Stimulated activated naive B cell treated with anti-CD40 and anti-IgM and Interleukin-4, amounts not matched to agents 10 μg/mL and 1 μg/mL and 100 μg/mL, for 72 hours (primary cell): ENCODE measurements at regions not wholly inside any gene's neighbourhood (a gene's known extent, or its start where the extent isn't known, plus 50 kb on each side); places are given as distances from the start of the nearest gene placed in this dataset.

ENCODE experiments used
- ATAC-seq, 2 donors: fragments of 150-1000 bp; cut with Tn5 transposase; replicated peaks; 2 replicates each; pipeline ENCODE4 v1.10.0; 2021; ENCODE audit warnings: moderate library complexity in 1 of 2
- DNase-seq: peaks from one replicate; pipeline ENCODE4 v3.0.0; 2021
- H3K27ac Mint-ChIP-seq: one replicate; pipeline ENCODE4 v1.8.0; 2022; ENCODE audit warnings: mild to moderate bottlenecking, mixed read lengths
- H3K27me3 Mint-ChIP-seq, 2 donors: one replicate each; pipeline ENCODE4 v1.8.0; 2022; ENCODE audit warnings: mixed read lengths in 2 of 2
- H3K36me3 Mint-ChIP-seq, 2 donors: one replicate each; pipeline ENCODE4 v1.8.0; 2022; ENCODE audit warnings: mixed read lengths in 2 of 2, mild to moderate bottlenecking in 1 of 2
- H3K4me1 Mint-ChIP-seq, 2 donors: one replicate each; pipeline ENCODE4 v1.8.0; 2022; ENCODE audit warnings: mixed read lengths in 2 of 2, mild to moderate bottlenecking in 1 of 2
- H3K4me3 Mint-ChIP-seq, 2 donors: one replicate each; pipeline ENCODE4 v1.8.0; 2022; ENCODE audit warnings: mild to moderate bottlenecking in 2 of 2, mixed read lengths in 2 of 2, moderate library complexity in 1 of 2
- H3K9me3 Mint-ChIP-seq, 2 donors: one replicate each; pipeline ENCODE4 v1.8.0; 2022; ENCODE audit warnings: mixed read lengths in 2 of 2, mild to moderate bottlenecking in 1 of 2

GRCh38 chr1:195769461-195769860, 838.8 kb downstream of the KCNT2 start:
- no peaks in the 10 kb centered on the region for H3K9me3 Mint-ChIP-seq

GRCh38 chr1:195768936-195769335, 839.3 kb downstream of the KCNT2 start:
- Mint-ChIP-seq H3K27me3 (no peaks in the 10 kb centered on the region), H3K36me3 (no peaks in the 10 kb centered on the region), H3K9me3 (no peaks in the 10 kb centered on the region), H3K4me1 (no peaks in the 10 kb centered on the region), H3K4me3 (no peak overlapping the region), H3K27ac (no peak overlapping the region)
- ATAC-seq (no peak), DNase-seq (no peak)

More at GRCh38 chr1:195769461-195769860, 838.8 kb downstream of the KCNT2 start:
- Mint-ChIP-seq H3K27ac (no peak overlapping the region), H3K4me3 (no peak overlapping the region), H3K36me3 (no peaks in the 10 kb centered on the region), H3K4me1 (no peaks in the 10 kb centered on the region), H3K27me3 (no peaks in the 10 kb centered on the region)
- no peak for ATAC-seq
- no peak for DNase-seq

GRCh38 chr1:195768377-195768776, 839.9 kb downstream of the KCNT2 start:
- ATAC-seq: no peak
- Mint-ChIP-seq H3K9me3 (no peaks in the 10 kb centered on the region), H3K36me3 (no peaks in the 10 kb centered on the region), H3K27ac (no peak overlapping the region), H3K4me1 (no peaks in the 10 kb centered on the region), H3K4me3 (no peak overlapping the region), H3K27me3 (no peaks in the 10 kb centered on the region)
- no peak for DNase-seq

- DNase-seq (no peak), ATAC-seq (no peak)
- no peaks in the 10 kb centered on the region for H3K4me1 Mint-ChIP-seq
- no peaks in the 10 kb centered on the region for H3K9me3 Mint-ChIP-seq
- no peak overlapping the region for H3K4me3 Mint-ChIP-seq
- no peak overlapping the region for H3K27ac Mint-ChIP-seq
- H3K27me3 Mint-ChIP-seq: no peaks in the 10 kb centered on the region
- no peaks in the 10 kb centered on the region for H3K36me3 Mint-ChIP-seq
Observed at GRCh38 chr1:195766709-195767108, 841.5 kb downstream of the KCNT2 start.

GRCh38 chr1:195765099-195765498, 843.1 kb downstream of the KCNT2 start:
- ATAC-seq: no peak
- Mint-ChIP-seq H3K4me1 (no peaks in the 10 kb centered on the region), H3K36me3 (no peaks in the 10 kb centered on the region)

GRCh38 chr1:195763907-195764374, 844.3 kb downstream of the KCNT2 start:
- no peaks in the 10 kb centered on the region for H3K4me1 Mint-ChIP-seq
- H3K27ac Mint-ChIP-seq: no peak overlapping the region
- no peaks in the 10 kb centered on the region for H3K36me3 Mint-ChIP-seq
- no peak for DNase-seq
- ATAC-seq: no peak
- H3K27me3 Mint-ChIP-seq: no peaks in the 10 kb centered on the region
- no peaks in the 10 kb centered on the region for H3K9me3 Mint-ChIP-seq
- H3K4me3 Mint-ChIP-seq: no peak overlapping the region

More at GRCh38 chr1:195765099-195765498, 843.1 kb downstream of the KCNT2 start:
- Mint-ChIP-seq H3K9me3 (no peaks in the 10 kb centered on the region), H3K27ac (no peak overlapping the region), H3K27me3 (no peaks in the 10 kb centered on the region), H3K4me3 (no peak overlapping the region)
- no peak for DNase-seq

GRCh38 chr1:195763146-195763906, 844.9 kb downstream of the KCNT2 start:
- H3K4me1 Mint-ChIP-seq: no peaks in the 10 kb centered on the region

GRCh38 chr1:195761104-195761503, 847.1 kb downstream of the KCNT2 start:
- Mint-ChIP-seq H3K27ac (no peak overlapping the region), H3K4me3 (no peak overlapping the region), H3K27me3 (no peaks in the 10 kb centered on the region), H3K9me3 (no peaks in the 10 kb centered on the region), H3K4me1 (no peaks in the 10 kb centered on the region), H3K36me3 (no peaks in the 10 kb centered on the region)
- DNase-seq (no peak), ATAC-seq (no peak)

More at GRCh38 chr1:195763146-195763906, 844.9 kb downstream of the KCNT2 start:
- no peak for DNase-seq
- H3K27ac Mint-ChIP-seq: no peak overlapping the region
- H3K36me3 Mint-ChIP-seq: no peaks in the 10 kb centered on the region
- no peaks in the 10 kb centered on the region for H3K27me3 Mint-ChIP-seq
- H3K4me3 Mint-ChIP-seq: no peak overlapping the region
- no peaks in the 10 kb centered on the region for H3K9me3 Mint-ChIP-seq
- no peak for ATAC-seq

GRCh38 chr1:195756109-195756508, 852.1 kb downstream of the KCNT2 start:
- Mint-ChIP-seq H3K4me1 (no peaks in the 10 kb centered on the region), H3K36me3 (no peaks in the 10 kb centered on the region), H3K27me3 (no peaks in the 10 kb centered on the region), H3K4me3 (no peak overlapping the region), H3K27ac (no peak overlapping the region), H3K9me3 (no peaks in the 10 kb centered on the region)
- no peak for DNase-seq
- ATAC-seq: no peak

GRCh38 chr1:195754874-195755273, 853.4 kb downstream of the KCNT2 start:
- no peak overlapping the region for H3K4me3 Mint-ChIP-seq
- no peaks in the 10 kb centered on the region for H3K4me1 Mint-ChIP-seq
- ATAC-seq: no peak
- H3K9me3 Mint-ChIP-seq: no peaks in the 10 kb centered on the region
- H3K27ac Mint-ChIP-seq: no peak overlapping the region
- no peak for DNase-seq
- H3K27me3 Mint-ChIP-seq: no peaks in the 10 kb centered on the region
- H3K36me3 Mint-ChIP-seq: no peaks in the 10 kb centered on the region

GRCh38 chr1:195754303-195754702, 853.9 kb downstream of the KCNT2 start:
- Mint-ChIP-seq H3K9me3 (no peaks in the 10 kb centered on the region), H3K27me3 (no peaks in the 10 kb centered on the region), H3K4me3 (no peak overlapping the region), H3K27ac (no peak overlapping the region), H3K4me1 (no peaks in the 10 kb centered on the region), H3K36me3 (no peaks in the 10 kb centered on the region)
- no peak for ATAC-seq
- DNase-seq: no peak

- no peak overlapping the region for H3K27ac Mint-ChIP-seq
- no peak overlapping the region for H3K4me3 Mint-ChIP-seq
- DNase-seq (no peak), ATAC-seq (no peak)
- no peaks in the 10 kb centered on the region for H3K4me1 Mint-ChIP-seq
- no peaks in the 10 kb centered on the region for H3K36me3 Mint-ChIP-seq
- no peaks in the 10 kb centered on the region for H3K27me3 Mint-ChIP-seq
- H3K9me3 Mint-ChIP-seq: peaks cover under 1% of the 10 kb centered on the region in 2 donors
Observed at GRCh38 chr1:195748969-195749368, 859.3 kb downstream of the KCNT2 start.

- H3K9me3 Mint-ChIP-seq: peaks cover 6 to 15% of the 10 kb centered on the region in 2 donors
- H3K4me1 Mint-ChIP-seq: peaks cover 0 to 2% of the 10 kb centered on the region in 2 donors
- no peak overlapping the region for H3K4me3 Mint-ChIP-seq
- H3K27ac Mint-ChIP-seq: no peak overlapping the region
- H3K36me3 Mint-ChIP-seq: no peaks in the 10 kb centered on the region
- no peak for DNase-seq
- H3K27me3 Mint-ChIP-seq: no peaks in the 10 kb centered on the region
- ATAC-seq: no peak
Observed at GRCh38 chr1:195745189-195746010, 862.8 kb downstream of the KCNT2 start.

- no peak overlapping the region for H3K4me3 Mint-ChIP-seq
- H3K9me3 Mint-ChIP-seq: peaks cover 6 to 15% of the 10 kb centered on the region in 2 donors
- DNase-seq (no peak), ATAC-seq (no peak)
- H3K4me1 Mint-ChIP-seq: peaks cover 0 to 2% of the 10 kb centered on the region in 2 donors
- H3K36me3 Mint-ChIP-seq: no peaks in the 10 kb centered on the region
- H3K27me3 Mint-ChIP-seq: no peaks in the 10 kb centered on the region
- H3K27ac Mint-ChIP-seq: no peak overlapping the region
Observed at GRCh38 chr1:195744256-195744655, 864.0 kb downstream of the KCNT2 start.

- Mint-ChIP-seq H3K4me1 (peaks cover 0 to 2% of the 10 kb centered on the region in 2 donors), H3K27ac (no peak overlapping the region), H3K4me3 (no peak overlapping the region), H3K9me3 (peaks cover 6 to 15% of the 10 kb centered on the region in 2 donors), H3K36me3 (no peaks in the 10 kb centered on the region), H3K27me3 (no peaks in the 10 kb centered on the region)
- ATAC-seq (no peak), DNase-seq (no peak)
Observed at GRCh38 chr1:195740862-195741261, 867.4 kb downstream of the KCNT2 start.
